ENCODE measurements at regions not wholly inside any gene's neighbourhood (a gene's known extent, or its start where the extent isn't known, plus 50 kb on each side); places are given as distances from the start of the nearest gene placed in this dataset.

GRCh38 chr2:236666646-236667204, 97.1 kb downstream of the ACKR3 start:
- POLR2A ChIA-PET = no interaction called here
- Histone ChIP-seq H3K4me1 (ENCODE audit: control insufficient read depth in 1 of 2, insufficient read depth in 2 of 2, low read depth in 1 of 2, low read length in 1 of 2) (no peaks in the 10 kb centered on the region), H3K4me3 (ENCODE audit: low read depth in 2 of 2, low read length in 1 of 2) (no peak overlapping the region), H3F3A (replicated peaks; ENCODE audit: insufficient read depth) (no peaks in the 10 kb centered on the region), H3K4me2 (no peak overlapping the region), H3K9me2 (no peaks in the 10 kb centered on the region), H4K20me1 (ENCODE audit: insufficient read depth) (no peaks in the 10 kb centered on the region), H3K9ac (no peak overlapping the region), H2AFZ (ENCODE audit: low read depth) (no peak overlapping the region), H3K79me2 (ENCODE audit: insufficient read depth) (no peaks in the 10 kb centered on the region), H3K9me3 (no peaks in the 10 kb centered on the region), H3K36me3 (replicated peaks in 1 of 2; ENCODE audit: control insufficient read depth in 1 of 2, insufficient read depth in 2 of 2, low read length in 1 of 2) (no peaks in the 10 kb centered on the region), H3K27ac (ENCODE audit: low read depth in 2 of 2, low read length in 1 of 2) (no peak overlapping the region), H3K27me3 (ENCODE audit: insufficient read depth) (peaks cover 7% of the 10 kb centered on the region; the same call in 1 of the 2 replicates)
- DNase-seq = no peak
- WGBS (ENCODE audit: low lambda C conversion rate) = 43% methylated on average over 9 of the region's 14 CpGs
- no peak for TF ChIP-seq NRF1 (IDR thresholded peaks at IDR 0.05; ENCODE audit: low read depth, low read length)
- TF ChIP-seq MXI1 (IDR thresholded peaks at IDR 0.05; ENCODE audit: low read depth, low read length) = no peak
- TF ChIP-seq TEAD4 (IDR thresholded peaks at IDR 0.05; ENCODE audit: borderline replicate concordance, insufficient read depth) = no peak
- no peak for TF ChIP-seq EP300 (IDR thresholded peaks at IDR 0.05; ENCODE audit: borderline replicate concordance in 1 of 2, low read depth in 1 of 2, low read length in 1 of 2)
- no peak for TF ChIP-seq JUND (IDR thresholded peaks at IDR 0.05)
- TF ChIP-seq USF1 (IDR thresholded peaks at IDR 0.05; ENCODE audit: borderline replicate concordance, low read depth) = no peak
- TF ChIP-seq, protein P1, sequence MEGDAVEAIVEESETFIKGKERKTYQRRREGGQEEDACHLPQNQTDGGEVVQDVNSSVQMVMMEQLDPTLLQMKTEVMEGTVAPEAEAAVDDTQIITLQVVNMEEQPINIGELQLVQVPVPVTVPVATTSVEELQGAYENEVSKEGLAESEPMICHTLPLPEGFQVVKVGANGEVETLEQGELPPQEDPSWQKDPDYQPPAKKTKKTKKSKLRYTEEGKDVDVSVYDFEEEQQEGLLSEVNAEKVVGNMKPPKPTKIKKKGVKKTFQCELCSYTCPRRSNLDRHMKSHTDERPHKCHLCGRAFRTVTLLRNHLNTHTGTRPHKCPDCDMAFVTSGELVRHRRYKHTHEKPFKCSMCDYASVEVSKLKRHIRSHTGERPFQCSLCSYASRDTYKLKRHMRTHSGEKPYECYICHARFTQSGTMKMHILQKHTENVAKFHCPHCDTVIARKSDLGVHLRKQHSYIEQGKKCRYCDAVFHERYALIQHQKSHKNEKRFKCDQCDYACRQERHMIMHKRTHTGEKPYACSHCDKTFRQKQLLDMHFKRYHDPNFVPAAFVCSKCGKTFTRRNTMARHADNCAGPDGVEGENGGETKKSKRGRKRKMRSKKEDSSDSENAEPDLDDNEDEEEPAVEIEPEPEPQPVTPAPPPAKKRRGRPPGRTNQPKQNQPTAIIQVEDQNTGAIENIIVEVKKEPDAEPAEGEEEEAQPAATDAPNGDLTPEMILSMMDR (IDR thresholded peaks at IDR 0.05) = no peak
- no peak for TF ChIP-seq IRF3 (IDR thresholded peaks at IDR 0.05; ENCODE audit: low read depth, low read length)
- TF ChIP-seq SIN3A (IDR thresholded peaks at IDR 0.05; ENCODE audit: borderline replicate concordance, low read depth, low read length) = no peak
- CTCF ChIA-PET = no interaction called here

- Histone ChIP-seq H3K36me3 (replicated peaks in 1 of 2; ENCODE audit: control insufficient read depth in 1 of 2, insufficient read depth in 2 of 2, low read length in 1 of 2) (no peaks in the 10 kb centered on the region), H3K4me2 (no peak overlapping the region), H3K79me2 (ENCODE audit: insufficient read depth) (no peaks in the 10 kb centered on the region), H3F3A (replicated peaks; ENCODE audit: insufficient read depth) (no peaks in the 10 kb centered on the region), H3K4me1 (ENCODE audit: control insufficient read depth in 1 of 2, insufficient read depth in 2 of 2, low read depth in 1 of 2, low read length in 1 of 2) (no peaks in the 10 kb centered on the region), H3K4me3 (ENCODE audit: low read depth in 2 of 2, low read length in 1 of 2) (no peak overlapping the region), H3K9ac (no peak overlapping the region), H3K9me3 (no peaks in the 10 kb centered on the region), H4K20me1 (ENCODE audit: insufficient read depth) (no peaks in the 10 kb centered on the region), H3K27ac (ENCODE audit: low read depth in 2 of 2, low read length in 1 of 2) (no peak overlapping the region), H3K27me3 (ENCODE audit: insufficient read depth) (no peaks in the 10 kb centered on the region; the same call in 1 of the 2 replicates), H2AFZ (ENCODE audit: low read depth) (no peak overlapping the region), H3K9me2 (no peaks in the 10 kb centered on the region)
- CTCF ChIA-PET = no interaction called here
- no peak for DNase-seq
- TF ChIP-seq MEF2A (IDR thresholded peaks at IDR 0.05; ENCODE audit: borderline replicate concordance, low read depth) (no peak), RCOR1 (IDR thresholded peaks at IDR 0.05; ENCODE audit: low read length) (no peak), NFIC (IDR thresholded peaks at IDR 0.05; ENCODE audit: borderline replicate concordance) (no peak), EZH2phosphoT487 (IDR thresholded peaks at IDR 0.05; ENCODE audit: borderline replicate concordance, low read depth) (no peak), MAX (IDR thresholded peaks at IDR 0.05; ENCODE audit: low read depth) (no peak), FOSL2 (IDR thresholded peaks at IDR 0.05; ENCODE audit: borderline replicate concordance, low read depth) (no peak), FOXM1 (IDR thresholded peaks at IDR 0.05; ENCODE audit: low read depth) (no peak), ELF1 (IDR thresholded peaks at IDR 0.05) (no peak), TCF12 (IDR thresholded peaks at IDR 0.05) (no peak)
- 17% methylated on average over 1 of the region's 4 CpGs for WGBS (ENCODE audit: low lambda C conversion rate)
- POLR2A ChIA-PET = no interaction called here
Measured at GRCh38 chr2:236667526-236667925, 97.9 kb downstream of the ACKR3 start.
